Breast epithelium (tissue), 4 donors: ENCODE measurements at regions not wholly inside any gene's neighbourhood (a gene's known extent, or its start where the extent isn't known, plus 50 kb on each side); places are given as distances from the start of the nearest gene placed in this dataset.

Source experiments
- DNase-seq, 2 donors: peaks; one replicate each; pipeline ENCODE4 v3.0.0-alpha.2; 2019; ENCODE audit warnings: low spot score in 2 of 2
- H3K27ac ChIP-seq, 2 donors: fragments of 200-600 bp; sonication (generic) in 1 of 2; one replicate each; pipeline ENCODE4 v1.5.1; 2016 to 2019; ENCODE audit warnings: mild to moderate bottlenecking in 1 of 2
- H3K27me3 ChIP-seq, 2 donors: fragments of 200-600 bp; sonication (generic) in 1 of 2; one replicate each; pipeline versions ENCODE4 v1.5.1 to v1.6.0; 2017 to 2019; ENCODE audit warnings: control low read depth in 1 of 2, mild to moderate bottlenecking in 1 of 2
- H3K36me3 ChIP-seq: fragments of 200-600 bp; one replicate; pipeline ENCODE4 v1.5.1; 2019
- H3K4me1 ChIP-seq, 2 donors: fragments of 200-600 bp; sonication (generic); one replicate each; pipeline ENCODE4 v1.5.1; 2016 to 2019; ENCODE audit warnings: control low read depth in 1 of 2
- H3K4me3 ChIP-seq, 3 donors: fragments of 200-600 bp; sonication (generic); 1 replicate in 2 of 3; 2 replicates in 1 of 3; pipeline ENCODE4 v1.5.1; 2016 to 2019; ENCODE audit warnings: mild to moderate bottlenecking in 3 of 3, moderate library complexity in 2 of 3
- H3K9me3 ChIP-seq, 2 donors: fragments of 200-600 bp; sonication (generic) in 1 of 2; one replicate each; pipeline ENCODE4 v1.5.1; 2016 to 2019; ENCODE audit warnings: control low read depth in 1 of 2
- POLR2A ChIP-seq: fragments of 450-650 bp; IDR thresholded peaks from one replicate; pipeline ENCODE4 v1.6.1; 2016; ENCODE audit warnings: antibody characterized with exemption, mild to moderate bottlenecking, moderate library complexity
- POLR2AphosphoS5 ChIP-seq, 3 donors: sonication (generic); formaldehyde crosslinking; IDR thresholded peaks; one replicate each; pipeline ENCODE4 v1.6.1; 2017; ENCODE audit warnings: antibody characterized with exemption in 3 of 3
- intact Hi-C: fragments of 100-400 bp; cut with DNase I; formaldehyde crosslinking; loops from one replicate; pipeline ENCODE4 v1.15.1; 2023; ENCODE audit warnings: low total_unique reads
- TF ChIP-seq, protein P1 (sequence below), 3 donors: fragments of 450-650 bp; IDR thresholded peaks; one replicate each; pipeline ENCODE4 v1.5.1; 2016 to 2017; ENCODE audit warnings: antibody characterized with exemption in 3 of 3, mild to moderate bottlenecking in 3 of 3, moderate library complexity in 3 of 3

GRCh38 chr4:60840020-60840419 is 360.1 kb upstream of the ADGRL3 start:
- H3K27ac ChIP-seq = no peak overlapping the region
- H3K27me3 ChIP-seq = no peaks in the 10 kb centered on the region
- TF ChIP-seq POLR2A (no peak), POLR2AphosphoS5 (IDR thresholded peaks at IDR 0.05) (no peak)
- TF ChIP-seq, protein P1, sequence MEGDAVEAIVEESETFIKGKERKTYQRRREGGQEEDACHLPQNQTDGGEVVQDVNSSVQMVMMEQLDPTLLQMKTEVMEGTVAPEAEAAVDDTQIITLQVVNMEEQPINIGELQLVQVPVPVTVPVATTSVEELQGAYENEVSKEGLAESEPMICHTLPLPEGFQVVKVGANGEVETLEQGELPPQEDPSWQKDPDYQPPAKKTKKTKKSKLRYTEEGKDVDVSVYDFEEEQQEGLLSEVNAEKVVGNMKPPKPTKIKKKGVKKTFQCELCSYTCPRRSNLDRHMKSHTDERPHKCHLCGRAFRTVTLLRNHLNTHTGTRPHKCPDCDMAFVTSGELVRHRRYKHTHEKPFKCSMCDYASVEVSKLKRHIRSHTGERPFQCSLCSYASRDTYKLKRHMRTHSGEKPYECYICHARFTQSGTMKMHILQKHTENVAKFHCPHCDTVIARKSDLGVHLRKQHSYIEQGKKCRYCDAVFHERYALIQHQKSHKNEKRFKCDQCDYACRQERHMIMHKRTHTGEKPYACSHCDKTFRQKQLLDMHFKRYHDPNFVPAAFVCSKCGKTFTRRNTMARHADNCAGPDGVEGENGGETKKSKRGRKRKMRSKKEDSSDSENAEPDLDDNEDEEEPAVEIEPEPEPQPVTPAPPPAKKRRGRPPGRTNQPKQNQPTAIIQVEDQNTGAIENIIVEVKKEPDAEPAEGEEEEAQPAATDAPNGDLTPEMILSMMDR (IDR thresholded peaks at IDR 0.05) = no peak
- H3K4me3 ChIP-seq = no peak overlapping the region
- intact Hi-C loops = no loop called here
- H3K9me3 ChIP-seq = no peaks in the 10 kb centered on the region
- DNase-seq = no peak
- no peaks in the 10 kb centered on the region for H3K36me3 ChIP-seq
- no peaks in the 10 kb centered on the region for H3K4me1 ChIP-seq

DNA sequence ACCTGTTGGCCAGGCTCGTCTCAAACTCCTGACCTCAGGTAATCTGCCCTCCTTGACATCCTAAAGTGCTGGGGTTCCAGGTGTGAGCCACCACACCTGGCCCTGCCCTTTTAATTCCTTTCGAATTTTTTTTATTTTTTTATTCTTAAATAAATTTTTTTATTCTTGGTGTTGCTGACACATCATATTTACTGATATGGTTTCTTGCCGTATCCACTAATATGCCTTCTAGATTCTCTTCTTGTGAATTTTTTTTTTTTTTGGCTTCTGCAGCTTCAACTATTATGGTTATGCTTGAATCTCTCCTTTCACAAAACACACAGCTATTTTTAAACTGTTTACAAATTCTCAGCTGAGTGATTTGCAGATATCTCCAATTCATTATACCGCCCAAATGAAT is 353.4 kb upstream of the ADGRL3 start:
- TF ChIP-seq POLR2A (no peak), POLR2AphosphoS5 (IDR thresholded peaks at IDR 0.05) (no peak)
- TF ChIP-seq, protein P1 (IDR thresholded peaks at IDR 0.05) = no peak
- Histone ChIP-seq H3K27ac (no peak overlapping the region), H3K9me3 (no peaks in the 10 kb centered on the region), H3K4me3 (no peak overlapping the region), H3K4me1 (no peaks in the 10 kb centered on the region), H3K36me3 (no peaks in the 10 kb centered on the region), H3K27me3 (no peaks in the 10 kb centered on the region)
- intact Hi-C loops = no loop called here
- DNase-seq = no peak

- no peaks in the 10 kb centered on the region for H3K27me3 ChIP-seq
- H3K9me3 ChIP-seq = peaks cover 0 to 6% of the 10 kb centered on the region in 2 donors
- DNase-seq = no peak
- H3K4me1 ChIP-seq = no peaks in the 10 kb centered on the region
- no peak overlapping the region for H3K27ac ChIP-seq
- no peak overlapping the region for H3K4me3 ChIP-seq
- intact Hi-C loops = no loop called here
- TF ChIP-seq, protein P1 (IDR thresholded peaks at IDR 0.05) = no peak
- no peak for TF ChIP-seq POLR2A
- no peak for TF ChIP-seq POLR2AphosphoS5 (IDR thresholded peaks at IDR 0.05)
- H3K36me3 ChIP-seq = no peaks in the 10 kb centered on the region
Observed at GRCh38 chr4:60847614-60848013, 352.5 kb upstream of the ADGRL3 start.

- Histone ChIP-seq H3K9me3 (peaks cover under 1 to 2% of the 10 kb centered on the region in 2 donors), H3K27me3 (no peaks in the 10 kb centered on the region), H3K4me1 (no peaks in the 10 kb centered on the region), H3K4me3 (no peak overlapping the region), H3K27ac (no peak overlapping the region), H3K36me3 (no peaks in the 10 kb centered on the region)
- intact Hi-C loops = no loop called here
- DNase-seq = no peak
- TF ChIP-seq, protein P1 (IDR thresholded peaks at IDR 0.05) = no peak
- no peak for TF ChIP-seq POLR2AphosphoS5 (IDR thresholded peaks at IDR 0.05)
- no peak for TF ChIP-seq POLR2A
Observed at GRCh38 chr4:60857130-60857753, 342.9 kb upstream of the ADGRL3 start.

- TF ChIP-seq, protein P1 (IDR thresholded peaks at IDR 0.05) = no peak
- TF ChIP-seq POLR2AphosphoS5 (IDR thresholded peaks at IDR 0.05) (no peak), POLR2A (no peak)
- H3K4me1 ChIP-seq = no peaks in the 10 kb centered on the region
- intact Hi-C loops = no loop called here
- H3K36me3 ChIP-seq = no peaks in the 10 kb centered on the region
- no peaks in the 10 kb centered on the region for H3K27me3 ChIP-seq
- no peaks in the 10 kb centered on the region for H3K9me3 ChIP-seq
- H3K4me3 ChIP-seq = no peak overlapping the region
- DNase-seq = no peak
- no peak overlapping the region for H3K27ac ChIP-seq
Observed at GRCh38 chr4:60863442-60863841, 336.7 kb upstream of the ADGRL3 start.
